Progenitor cell of endocrine pancreas (in vitro differentiated cells): ENCODE measurements at regions not wholly inside any gene's neighbourhood (a gene's known extent, or its start where the extent isn't known, plus 50 kb on each side); places are given as distances from the start of the nearest gene placed in this dataset.
A peak's percentile ranks its signal among the peaks of the same experiment; 100 is the strongest.

Experiments used
- DNase-seq: peaks from one replicate; pipeline ENCODE4 v3.0.0; 2021; ENCODE audit warnings: low spot score; ENCODE audit not compliant: unreplicated experiment
- H3K27ac Mint-ChIP-seq: 2 replicates; pipeline ENCODE4 v1.8.0; 2021; ENCODE audit warnings: mild to moderate bottlenecking, moderate library complexity, mixed read lengths
- H3K27me3 Mint-ChIP-seq: 2 replicates; pipeline ENCODE4 v1.8.0; 2021; ENCODE audit warnings: mixed read lengths
- H3K36me3 Mint-ChIP-seq: 2 replicates; pipeline ENCODE4 v1.8.0; 2022; ENCODE audit warnings: mixed read lengths; ENCODE audit not compliant: insufficient read depth
- H3K4me1 Mint-ChIP-seq: 2 replicates; pipeline ENCODE4 v1.8.0; 2021; ENCODE audit warnings: low read depth, mixed read lengths
- H3K4me3 Mint-ChIP-seq: 2 replicates; pipeline ENCODE4 v1.8.0; 2021; ENCODE audit warnings: low read depth, mild to moderate bottlenecking, moderate library complexity, mixed read lengths
- H3K9me3 Mint-ChIP-seq: 2 replicates; pipeline ENCODE4 v1.8.0; 2021; ENCODE audit warnings: low read depth, mixed read lengths
- TF ChIP-seq, protein P1 (sequence below): fragments of 200-600 bp; sonication (generic); IDR thresholded peaks from one replicate; pipeline ENCODE4 v1.5.0; 2021; ENCODE audit warnings: antibody characterized with exemption, mild to moderate bottlenecking; ENCODE audit not compliant: unreplicated experiment

- Mint-ChIP-seq H3K36me3 (no peaks in the 10 kb centered on the region), H3K9me3 (no peaks in the 10 kb centered on the region), H3K4me1 (peaks cover 11% of the 10 kb centered on the region), H3K4me3 (no peak overlapping the region), H3K27me3 (no peaks in the 10 kb centered on the region), H3K27ac (peak overlapping the region; percentile 76)
- TF ChIP-seq, protein P1, sequence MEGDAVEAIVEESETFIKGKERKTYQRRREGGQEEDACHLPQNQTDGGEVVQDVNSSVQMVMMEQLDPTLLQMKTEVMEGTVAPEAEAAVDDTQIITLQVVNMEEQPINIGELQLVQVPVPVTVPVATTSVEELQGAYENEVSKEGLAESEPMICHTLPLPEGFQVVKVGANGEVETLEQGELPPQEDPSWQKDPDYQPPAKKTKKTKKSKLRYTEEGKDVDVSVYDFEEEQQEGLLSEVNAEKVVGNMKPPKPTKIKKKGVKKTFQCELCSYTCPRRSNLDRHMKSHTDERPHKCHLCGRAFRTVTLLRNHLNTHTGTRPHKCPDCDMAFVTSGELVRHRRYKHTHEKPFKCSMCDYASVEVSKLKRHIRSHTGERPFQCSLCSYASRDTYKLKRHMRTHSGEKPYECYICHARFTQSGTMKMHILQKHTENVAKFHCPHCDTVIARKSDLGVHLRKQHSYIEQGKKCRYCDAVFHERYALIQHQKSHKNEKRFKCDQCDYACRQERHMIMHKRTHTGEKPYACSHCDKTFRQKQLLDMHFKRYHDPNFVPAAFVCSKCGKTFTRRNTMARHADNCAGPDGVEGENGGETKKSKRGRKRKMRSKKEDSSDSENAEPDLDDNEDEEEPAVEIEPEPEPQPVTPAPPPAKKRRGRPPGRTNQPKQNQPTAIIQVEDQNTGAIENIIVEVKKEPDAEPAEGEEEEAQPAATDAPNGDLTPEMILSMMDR = no peak
- DNase-seq = peak; percentile 24
Observed at GRCh38 chr17:31696184-31696602, 162.9 kb downstream of the COPRS start.

DNA sequence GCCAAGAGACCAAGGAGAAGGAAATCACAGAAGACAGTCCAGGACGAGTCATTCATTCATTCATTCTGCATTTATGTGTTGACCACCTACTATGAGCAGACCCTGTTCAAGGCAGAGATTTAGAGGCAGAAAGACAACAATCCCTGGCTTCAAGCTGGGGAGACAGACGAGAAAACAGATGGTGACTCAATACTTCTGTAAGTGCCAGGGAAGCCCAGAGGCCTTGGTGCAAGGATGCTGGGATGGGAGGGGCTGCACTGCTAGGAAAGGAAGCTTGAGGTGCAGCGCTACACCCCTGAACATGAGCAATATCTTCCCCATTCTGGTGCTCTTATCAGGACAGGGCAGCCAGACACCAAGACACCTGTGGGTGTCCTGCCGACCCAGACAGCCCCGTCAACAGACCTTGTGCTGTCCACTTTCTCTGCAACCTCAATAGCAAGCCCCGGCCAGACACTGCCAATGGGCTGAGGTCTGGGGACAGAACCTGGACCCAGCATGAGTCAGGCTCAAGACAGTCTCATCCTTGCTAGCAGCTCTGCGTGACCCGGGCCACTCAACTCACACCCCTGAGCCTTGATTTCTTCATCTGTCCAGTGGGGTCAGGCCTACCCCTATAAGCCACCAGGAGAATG, 163.5 kb downstream of the COPRS start:
- no peak for DNase-seq
- H3K36me3 Mint-ChIP-seq = no peaks in the 10 kb centered on the region
- peaks cover 11% of the 10 kb centered on the region for H3K4me1 Mint-ChIP-seq
- no peaks in the 10 kb centered on the region for H3K9me3 Mint-ChIP-seq
- no peaks in the 10 kb centered on the region for H3K27me3 Mint-ChIP-seq
- no peak overlapping the region for H3K4me3 Mint-ChIP-seq
- TF ChIP-seq, protein P1 = no peak
- H3K27ac Mint-ChIP-seq = peak overlapping the region; percentile 76

GRCh38 chr17:31693433-31694220, 165.4 kb downstream of the COPRS start:
- Mint-ChIP-seq H3K9me3 (no peaks in the 10 kb centered on the region), H3K27me3 (no peaks in the 10 kb centered on the region), H3K27ac (no peak overlapping the region), H3K36me3 (no peaks in the 10 kb centered on the region), H3K4me3 (no peak overlapping the region), H3K4me1 (peaks cover 11% of the 10 kb centered on the region)
- TF ChIP-seq, protein P1 = no peak
- DNase-seq = no peak

GRCh38 chr17:31692632-31693031, 166.4 kb downstream of the COPRS start:
- Mint-ChIP-seq H3K36me3 (no peaks in the 10 kb centered on the region), H3K4me3 (no peak overlapping the region), H3K27me3 (no peaks in the 10 kb centered on the region), H3K4me1 (peaks cover 10% of the 10 kb centered on the region), H3K9me3 (no peaks in the 10 kb centered on the region), H3K27ac (no peak overlapping the region)
- TF ChIP-seq, protein P1 = no peak
- DNase-seq = no peak

DNA sequence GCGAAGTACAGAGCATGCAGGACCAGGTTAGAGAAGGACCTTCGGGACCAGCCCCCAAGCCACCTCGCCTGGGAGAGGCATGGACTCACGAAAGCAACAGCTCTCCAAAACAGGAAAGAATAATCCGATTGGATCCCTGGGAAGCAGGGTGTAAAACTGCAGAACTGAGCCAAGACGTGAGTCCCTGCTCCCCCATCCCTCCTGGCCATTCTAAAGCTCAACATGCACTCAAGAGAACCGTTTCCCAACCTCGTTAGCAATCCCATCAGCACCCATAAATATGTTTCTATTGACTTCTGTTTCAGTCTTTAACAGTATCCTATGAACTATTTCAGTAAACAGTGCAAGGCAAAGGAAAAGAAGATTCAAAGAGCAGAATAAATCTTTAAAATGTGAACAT, 167.0 kb downstream of the COPRS start:
- peaks cover 8% of the 10 kb centered on the region for H3K4me1 Mint-ChIP-seq
- no peaks in the 10 kb centered on the region for H3K36me3 Mint-ChIP-seq
- H3K9me3 Mint-ChIP-seq = no peaks in the 10 kb centered on the region
- H3K4me3 Mint-ChIP-seq = no peak overlapping the region
- DNase-seq = no peak
- H3K27ac Mint-ChIP-seq = no peak overlapping the region
- H3K27me3 Mint-ChIP-seq = no peaks in the 10 kb centered on the region
- TF ChIP-seq, protein P1 = no peak
